Muscle layer of colon (tissue), 2 donors: ENCODE measurements at regions not wholly inside any gene's neighbourhood (a gene's known extent, or its start where the extent isn't known, plus 50 kb on each side); places are given as distances from the start of the nearest gene placed in this dataset.

Experiments used
- H3K27ac ChIP-seq: one replicate; pipeline ENCODE4 v1.7.0; 2013; ENCODE audit warnings: low read depth, mild to moderate bottlenecking, low read length, moderate library complexity
- H3K27me3 ChIP-seq, 2 donors: one replicate each; pipeline ENCODE4 v1.7.0; 2013; ENCODE audit warnings: low read length in 2 of 2, mild to moderate bottlenecking in 2 of 2; ENCODE audit not compliant: insufficient read depth in 2 of 2, control insufficient read depth in 1 of 2
- H3K36me3 ChIP-seq: one replicate; pipeline ENCODE4 v1.7.0; 2013; ENCODE audit warnings: mild to moderate bottlenecking, low read length; ENCODE audit not compliant: insufficient read depth
- H3K4me1 ChIP-seq: one replicate; pipeline ENCODE4 v1.7.0; 2013; ENCODE audit warnings: mild to moderate bottlenecking, low read length; ENCODE audit not compliant: insufficient read depth
- H3K4me3 ChIP-seq, 2 donors: one replicate each; pipeline ENCODE4 v1.7.0; 2013; ENCODE audit warnings: low read length in 2 of 2, low read depth in 1 of 2, mild to moderate bottlenecking in 1 of 2, moderate library complexity in 1 of 2
- H3K9ac ChIP-seq: one replicate; pipeline ENCODE4 v1.7.0; 2013; ENCODE audit warnings: low read length
- H3K9me3 ChIP-seq: one replicate; pipeline ENCODE4 v1.7.0; 2013; ENCODE audit warnings: mild to moderate bottlenecking, low read length
- donor health status: abdominal sarcoma.
- donor health status: Adenocarcinoma of cecum.

DNA sequence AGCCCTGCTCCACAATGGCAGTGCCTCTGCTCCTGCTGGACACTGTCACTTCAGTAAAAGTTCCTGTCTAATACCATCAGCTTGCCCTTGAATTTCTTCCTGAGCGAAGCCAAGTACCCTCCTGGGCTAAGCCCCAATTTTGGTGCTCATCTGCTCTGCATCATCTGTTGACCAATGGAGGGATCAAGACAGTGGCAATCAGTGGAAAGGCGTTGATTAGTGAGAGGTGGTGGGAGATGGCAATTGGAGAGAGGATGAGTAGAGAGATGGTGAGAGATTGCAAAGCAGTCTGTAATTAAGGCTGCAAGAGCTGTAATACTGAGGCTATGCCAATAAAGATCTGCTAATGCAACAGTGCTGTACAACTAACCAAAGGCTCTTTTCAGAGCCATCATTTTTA is 299.4 kb upstream of the CDH2 start:
- no peaks in the 10 kb centered on the region for H3K4me1 ChIP-seq
- no peaks in the 10 kb centered on the region for H3K27me3 ChIP-seq
- H3K9ac ChIP-seq, result no peak overlapping the region
- no peak overlapping the region for H3K27ac ChIP-seq
- no peaks in the 10 kb centered on the region for H3K9me3 ChIP-seq
- H3K4me3 ChIP-seq, result no peak overlapping the region
- no peaks in the 10 kb centered on the region for H3K36me3 ChIP-seq

DNA sequence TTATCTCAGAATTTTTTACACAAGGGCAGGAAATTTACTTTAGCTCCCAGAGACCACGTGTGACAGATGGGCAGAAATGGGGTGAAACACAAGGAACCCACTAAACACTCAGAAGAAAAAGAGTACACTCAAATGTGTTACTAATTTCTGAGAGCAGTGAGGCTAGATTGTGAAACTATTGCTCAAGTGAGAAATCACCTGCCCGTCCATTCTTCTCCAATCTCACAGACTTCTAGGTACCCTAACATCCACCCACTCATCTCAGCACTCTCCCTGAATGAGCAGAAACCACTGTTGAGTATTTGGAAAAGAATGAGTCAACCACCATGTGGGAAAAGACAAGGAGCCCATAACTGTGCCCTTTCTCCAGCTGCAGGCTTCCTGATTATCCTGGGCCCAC is 293.0 kb upstream of the CDH2 start:
- Histone ChIP-seq H3K4me1 (no peaks in the 10 kb centered on the region), H3K9me3 (no peaks in the 10 kb centered on the region), H3K27me3 (no peaks in the 10 kb centered on the region), H3K9ac (no peak overlapping the region), H3K4me3 (no peak overlapping the region), H3K27ac (no peak overlapping the region), H3K36me3 (no peaks in the 10 kb centered on the region)

DNA sequence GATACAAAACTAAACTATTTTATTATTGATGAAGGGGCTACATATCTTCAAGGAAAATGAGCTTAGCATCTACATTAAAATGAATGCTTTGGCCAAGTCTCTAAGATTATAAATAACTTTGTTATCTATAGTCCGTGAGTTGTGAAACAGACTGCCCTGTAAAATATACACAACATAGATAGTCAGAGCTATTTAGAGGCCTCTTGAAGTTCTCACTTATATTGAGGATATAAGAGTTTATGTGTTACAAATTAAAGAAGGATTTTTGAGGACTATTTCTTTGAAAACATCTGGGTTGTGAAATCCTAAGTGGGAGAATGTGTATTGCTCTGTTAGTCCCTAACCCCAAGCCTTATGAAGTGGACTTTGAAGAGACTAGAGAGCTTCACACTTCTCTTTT is 292.0 kb upstream of the CDH2 start:
- Histone ChIP-seq H3K36me3 (no peaks in the 10 kb centered on the region), H3K27me3 (no peaks in the 10 kb centered on the region), H3K9me3 (no peaks in the 10 kb centered on the region), H3K4me1 (no peaks in the 10 kb centered on the region), H3K4me3 (no peak overlapping the region), H3K27ac (no peak overlapping the region), H3K9ac (no peak overlapping the region)

GRCh38 chr18:28466204-28466603 is 289.3 kb upstream of the CDH2 start:
- no peaks in the 10 kb centered on the region for H3K27me3 ChIP-seq
- H3K9me3 ChIP-seq, result no peaks in the 10 kb centered on the region
- no peak overlapping the region for H3K4me3 ChIP-seq
- no peaks in the 10 kb centered on the region for H3K36me3 ChIP-seq
- no peaks in the 10 kb centered on the region for H3K4me1 ChIP-seq
- H3K27ac ChIP-seq, result no peak overlapping the region
- no peak overlapping the region for H3K9ac ChIP-seq

- Histone ChIP-seq H3K27ac (no peak overlapping the region), H3K9ac (no peak overlapping the region), H3K4me3 (no peak overlapping the region), H3K27me3 (no peaks in the 10 kb centered on the region), H3K4me1 (no peaks in the 10 kb centered on the region), H3K36me3 (no peaks in the 10 kb centered on the region), H3K9me3 (no peaks in the 10 kb centered on the region)
These were observed 282.7 kb upstream of the CDH2 start for GRCh38 chr18:28459587-28459986.

DNA sequence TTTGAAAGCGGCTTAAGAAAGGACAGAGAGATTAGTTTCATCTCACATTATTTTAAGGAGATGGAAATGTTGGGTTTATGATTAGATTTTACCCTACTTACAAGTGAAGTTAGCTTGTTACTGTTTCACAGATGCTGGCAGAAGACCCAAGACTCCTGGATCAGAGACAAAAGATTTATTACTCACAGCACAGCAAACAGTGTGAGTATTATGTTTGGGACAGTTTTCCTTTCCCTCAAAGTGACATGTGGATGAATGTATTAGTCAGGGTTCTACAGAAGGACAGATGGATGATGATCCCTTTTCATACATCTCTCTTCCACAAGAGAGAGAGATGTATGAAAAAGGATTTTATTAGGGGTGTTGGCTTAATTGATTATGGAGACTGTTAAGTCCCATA is 281.8 kb upstream of the CDH2 start:
- no peak overlapping the region for H3K9ac ChIP-seq
- no peaks in the 10 kb centered on the region for H3K4me1 ChIP-seq
- H3K27ac ChIP-seq, result no peak overlapping the region
- no peaks in the 10 kb centered on the region for H3K27me3 ChIP-seq
- H3K9me3 ChIP-seq, result no peaks in the 10 kb centered on the region
- H3K36me3 ChIP-seq, result no peaks in the 10 kb centered on the region
- H3K4me3 ChIP-seq, result no peak overlapping the region

- H3K9ac ChIP-seq, result no peak overlapping the region
- H3K4me1 ChIP-seq, result no peaks in the 10 kb centered on the region
- no peak overlapping the region for H3K27ac ChIP-seq
- H3K4me3 ChIP-seq, result no peak overlapping the region
- no peaks in the 10 kb centered on the region for H3K36me3 ChIP-seq
- H3K27me3 ChIP-seq, result no peaks in the 10 kb centered on the region
- H3K9me3 ChIP-seq, result no peaks in the 10 kb centered on the region
These were observed 280.9 kb upstream of the CDH2 start for GRCh38 chr18:28457784-28458183.

- Histone ChIP-seq H3K27ac (no peak overlapping the region), H3K27me3 (no peaks in the 10 kb centered on the region), H3K9me3 (no peaks in the 10 kb centered on the region), H3K4me1 (no peaks in the 10 kb centered on the region), H3K36me3 (no peaks in the 10 kb centered on the region), H3K4me3 (no peak overlapping the region), H3K9ac (no peak overlapping the region)
These were observed 279.0 kb upstream of the CDH2 start for GRCh38 chr18:28455971-28456370.

GRCh38 chr18:28439870-28440269 is 262.9 kb upstream of the CDH2 start:
- Histone ChIP-seq H3K9me3 (no peaks in the 10 kb centered on the region), H3K36me3 (no peaks in the 10 kb centered on the region), H3K27me3 (no peaks in the 10 kb centered on the region), H3K4me3 (no peak overlapping the region), H3K9ac (no peak overlapping the region), H3K27ac (no peak overlapping the region), H3K4me1 (no peaks in the 10 kb centered on the region)

DNA sequence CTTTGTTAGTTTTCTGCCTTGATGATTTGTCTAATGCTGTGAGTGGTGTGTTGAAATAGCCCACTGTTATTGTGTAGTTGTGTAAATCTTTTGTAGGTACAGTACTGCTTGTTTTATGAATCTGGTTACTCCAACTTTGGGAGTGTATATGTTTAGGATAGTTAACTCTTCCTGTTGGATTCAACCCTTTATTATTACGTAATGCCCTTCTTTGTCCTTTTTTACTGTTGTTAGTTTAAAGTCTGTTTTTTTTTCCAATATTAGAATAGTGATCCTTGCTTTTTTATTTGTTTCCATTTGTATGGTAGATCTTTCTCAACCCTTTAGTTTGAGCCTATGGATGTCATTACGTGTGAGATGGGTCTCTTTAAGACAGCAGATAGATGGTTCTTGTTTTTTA is 261.5 kb upstream of the CDH2 start:
- no peak overlapping the region for H3K9ac ChIP-seq
- no peaks in the 10 kb centered on the region for H3K27me3 ChIP-seq
- no peak overlapping the region for H3K4me3 ChIP-seq
- no peaks in the 10 kb centered on the region for H3K9me3 ChIP-seq
- H3K4me1 ChIP-seq, result no peaks in the 10 kb centered on the region
- H3K27ac ChIP-seq, result no peak overlapping the region
- no peaks in the 10 kb centered on the region for H3K36me3 ChIP-seq

DNA sequence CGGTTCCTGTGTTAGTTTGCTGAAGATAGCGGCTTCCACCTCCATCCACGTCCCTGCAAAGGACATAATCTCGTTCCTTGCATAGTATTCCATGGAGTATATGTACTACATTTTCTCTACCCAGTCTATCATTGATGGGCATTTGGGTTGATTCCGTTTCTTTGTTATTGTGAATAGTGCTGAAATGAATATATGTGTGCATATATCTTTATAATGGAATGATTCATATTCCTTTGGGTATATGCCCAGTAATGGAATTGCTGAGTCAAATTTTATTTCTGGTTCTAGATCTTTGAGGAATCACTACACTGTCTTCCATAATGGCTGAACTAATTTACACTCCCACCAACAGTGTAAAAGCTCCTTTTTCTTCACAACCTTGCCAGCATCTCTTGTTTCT is 255.4 kb upstream of the CDH2 start:
- Histone ChIP-seq H3K36me3 (no peaks in the 10 kb centered on the region), H3K27me3 (no peaks in the 10 kb centered on the region), H3K4me1 (no peaks in the 10 kb centered on the region), H3K9me3 (no peaks in the 10 kb centered on the region), H3K27ac (no peak overlapping the region), H3K9ac (no peak overlapping the region), H3K4me3 (no peak overlapping the region)

GRCh38 chr18:28425886-28426285 is 249.0 kb upstream of the CDH2 start:
- no peaks in the 10 kb centered on the region for H3K4me1 ChIP-seq
- no peaks in the 10 kb centered on the region for H3K27me3 ChIP-seq
- H3K27ac ChIP-seq, result no peak overlapping the region
- no peak overlapping the region for H3K4me3 ChIP-seq
- no peaks in the 10 kb centered on the region for H3K9me3 ChIP-seq
- H3K36me3 ChIP-seq, result no peaks in the 10 kb centered on the region
- H3K9ac ChIP-seq, result no peak overlapping the region
